Liver (tissue), 8 donors: ENCODE measurements at regions not wholly inside any gene's neighbourhood (a gene's known extent, or its start where the extent isn't known, plus 50 kb on each side); places are given as distances from the start of the nearest gene placed in this dataset.
A peak's percentile ranks its signal among the peaks of the same experiment; 100 is the strongest.
"Not testable (repeated sequence)": the region's sequence is repeated elsewhere in the genome, so short reads cannot be mapped to it uniquely, and the experiment has no call there.

Source experiments
- DNase-seq: peaks from one replicate; pipeline ENCODE4 v3.0.0-alpha.2; 2017; ENCODE audit warnings: low spot score
- H3K27ac ChIP-seq, 2 donors: one replicate each; pipeline ENCODE4 v1.7.0; 2013; ENCODE audit warnings: inconsistent platforms in 2 of 2, low read length in 2 of 2, control low read depth in 1 of 2, low read depth in 1 of 2, mild to moderate bottlenecking in 1 of 2
- H3K27me3 ChIP-seq, 4 donors: one replicate each; pipeline versions ENCODE4 v1.6.1 to v1.7.0; 2013; ENCODE audit warnings: low read length in 3 of 4, inconsistent platforms in 1 of 4, mild to moderate bottlenecking in 1 of 4, moderate library complexity in 1 of 4; ENCODE audit not compliant: control insufficient read depth in 4 of 4, insufficient read depth in 4 of 4
- H3K36me3 ChIP-seq, 4 donors: one replicate each; pipeline versions ENCODE4 v1.6.1 to v1.7.0; 2013; ENCODE audit warnings: low read length in 3 of 4, mild to moderate bottlenecking in 3 of 4, low read depth in 1 of 4, moderate library complexity in 1 of 4; ENCODE audit not compliant: control insufficient read depth in 4 of 4, insufficient read depth in 3 of 4
- H3K4me1 ChIP-seq, 4 donors: one replicate each; pipeline versions ENCODE4 v1.6.1 to v1.7.0; 2013; ENCODE audit warnings: low read length in 3 of 4, mild to moderate bottlenecking in 3 of 4, moderate library complexity in 1 of 4; ENCODE audit not compliant: control insufficient read depth in 4 of 4, insufficient read depth in 4 of 4
- H3K4me3 ChIP-seq, 3 donors: one replicate each; pipeline versions ENCODE4 v1.6.1 to v1.7.0; 2013; ENCODE audit warnings: low read length in 3 of 3, control low read depth in 1 of 3, low read depth in 1 of 3, mild to moderate bottlenecking in 1 of 3
- H3K9ac ChIP-seq, 2 donors: one replicate each; pipeline ENCODE4 v1.7.0; 2013; ENCODE audit warnings: low read length in 2 of 2, mild to moderate bottlenecking in 2 of 2, moderate library complexity in 2 of 2, control low read depth in 1 of 2, low read depth in 1 of 2
- H3K9me3 ChIP-seq, 4 donors: one replicate each; pipeline versions ENCODE4 v1.6.1 to v1.7.0; 2013; ENCODE audit warnings: low read length in 3 of 4; ENCODE audit not compliant: control insufficient read depth in 4 of 4
- EGR1 ChIP-seq, 2 donors: IDR thresholded peaks; 2 replicates each; pipeline ENCODE4 v1.6.1; 2016 to 2018; ENCODE audit warnings: antibody characterized with exemption in 2 of 2, low read depth in 2 of 2
- FOXA2 ChIP-seq: IDR thresholded peaks from 2 replicates; pipeline ENCODE4 v1.6.1; 2016; ENCODE audit warnings: antibody characterized with exemption
- GABPA ChIP-seq, 2 donors: IDR thresholded peaks in 1 of 2; conservative IDR thresholded peaks in 1 of 2; 2 replicates each; pipeline ENCODE4 v1.6.1; 2016; ENCODE audit warnings: antibody characterized with exemption in 2 of 2, mild to moderate bottlenecking in 1 of 2, moderate library complexity in 1 of 2
- HNF4A ChIP-seq, 2 donors: conservative IDR thresholded peaks; 2 replicates each; pipeline ENCODE4 v1.6.1; 2016; ENCODE audit warnings: antibody characterized with exemption in 2 of 2, mild to moderate bottlenecking in 2 of 2
- JUND ChIP-seq, 2 donors: IDR thresholded peaks; 2 replicates each; pipeline ENCODE4 v1.6.1; 2016; ENCODE audit warnings: antibody characterized with exemption in 2 of 2
- NR2F2 ChIP-seq: IDR thresholded peaks from 2 replicates; pipeline ENCODE4 v1.6.1; 2016; ENCODE audit warnings: antibody characterized with exemption
- RAD21 ChIP-seq, 2 donors: IDR thresholded peaks; 2 replicates each; pipeline ENCODE4 v1.6.1; 2016; ENCODE audit warnings: antibody characterized with exemption in 2 of 2, mild to moderate bottlenecking in 2 of 2
- RXRA ChIP-seq, 2 donors: IDR thresholded peaks; 2 replicates each; pipeline ENCODE4 v1.6.1; 2017 to 2018; ENCODE audit warnings: antibody characterized with exemption in 2 of 2, mild to moderate bottlenecking in 1 of 2
- SP1 ChIP-seq: IDR thresholded peaks from 2 replicates; pipeline ENCODE4 v1.6.1; 2018; ENCODE audit warnings: antibody characterized with exemption, mild to moderate bottlenecking
- TAF1 ChIP-seq: conservative IDR thresholded peaks from 2 replicates; pipeline ENCODE4 v1.6.1; 2016; ENCODE audit warnings: antibody characterized with exemption, mild to moderate bottlenecking
- YY1 ChIP-seq: IDR thresholded peaks from 2 replicates; pipeline ENCODE4 v1.6.1; 2016; ENCODE audit warnings: antibody characterized with exemption, mild to moderate bottlenecking
- WGBS: extraction: QIAGEN DNeasy Blood & Tissue Kit; methylation state at CpG from one replicate; pipeline ENCODE4 v1.1.7; 2013; 5-methylcytosine and 5-hydroxymethylcytosine counted together
- TF ChIP-seq, protein P1 (sequence below): fragments of 150-350 bp; IDR thresholded peaks from 2 replicates; pipeline ENCODE4 v1.5.1; 2017; ENCODE audit warnings: improper control_type of control experiment, low read depth, low read length; ENCODE audit not compliant: missing input control
- TF ChIP-seq, protein P2 (sequence below): IDR thresholded peaks from 2 replicates; pipeline ENCODE4 v1.6.1; 2016; ENCODE audit warnings: antibody characterized with exemption, mild to moderate bottlenecking
- TF ChIP-seq, protein P3 (sequence below): IDR thresholded peaks from 2 replicates; pipeline ENCODE4 v1.6.1; 2016; ENCODE audit warnings: antibody characterized with exemption
- TF ChIP-seq, protein P4 (sequence below): IDR thresholded peaks from 2 replicates; pipeline ENCODE4 v1.6.1; 2016; ENCODE audit warnings: antibody characterized with exemption
- donor health status: healthy.
- donor health status: healthy.
- donor health status: healthy.
- donor health status: healthy.
- donor health status: healthy.

DNA sequence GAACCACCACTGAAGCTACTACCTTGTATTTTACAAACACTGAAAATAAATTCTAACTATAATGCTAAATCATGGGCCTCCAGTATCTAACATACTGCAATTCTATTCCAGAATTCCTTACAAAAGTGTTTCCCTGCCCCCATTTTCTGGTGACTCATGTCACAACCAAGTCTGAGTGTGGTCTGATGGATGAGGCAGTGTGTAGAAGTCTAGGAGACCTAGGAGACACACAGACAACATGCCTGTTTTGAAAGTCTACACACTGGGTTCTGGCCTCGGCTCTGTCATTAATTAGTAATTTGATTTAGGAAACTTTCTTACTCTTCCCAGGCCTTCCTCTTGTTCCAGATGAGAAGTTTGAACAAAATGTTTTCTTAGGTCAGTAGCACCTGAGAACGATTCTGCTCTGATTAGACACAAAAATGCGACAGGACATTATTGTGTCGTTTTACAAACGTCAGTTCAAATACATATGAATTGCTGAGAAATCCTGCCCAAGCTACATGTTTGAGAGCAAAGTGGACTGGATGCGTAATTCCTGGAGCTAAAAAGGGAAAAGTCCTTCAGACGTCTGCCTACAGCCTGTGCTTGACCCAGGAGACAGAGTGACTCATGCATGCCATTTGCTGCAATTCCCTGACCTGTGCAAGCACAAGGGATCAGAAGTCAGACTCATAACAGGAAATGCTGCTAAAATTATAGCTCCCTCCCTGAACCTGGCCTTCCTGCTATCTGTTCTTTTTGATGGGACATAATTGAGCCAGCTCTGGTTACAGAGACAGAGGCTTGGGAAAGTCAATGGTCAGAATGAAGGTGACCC lies 494.4 kb downstream of the SOX11 start:
- H3K27ac ChIP-seq: no peak overlapping the region
- no peaks in the 10 kb centered on the region for H3K27me3 ChIP-seq
- 65% methylated on average over 7 of the region's 7 CpGs for whole genome bisulfite sequencing
- H3K36me3 ChIP-seq: no peaks in the 10 kb centered on the region
- H3K4me3 ChIP-seq: no peak overlapping the region
- peaks cover 0 to 8% (median 2%) of the 10 kb centered on the region in 4 donors for H3K4me1 ChIP-seq
- peaks cover 0 to 4% (median 0%) of the 10 kb centered on the region in 4 donors for H3K9me3 ChIP-seq
- DNase-seq: no peak
- no peak overlapping the region for H3K9ac ChIP-seq
- TF ChIP-seq, protein P1, sequence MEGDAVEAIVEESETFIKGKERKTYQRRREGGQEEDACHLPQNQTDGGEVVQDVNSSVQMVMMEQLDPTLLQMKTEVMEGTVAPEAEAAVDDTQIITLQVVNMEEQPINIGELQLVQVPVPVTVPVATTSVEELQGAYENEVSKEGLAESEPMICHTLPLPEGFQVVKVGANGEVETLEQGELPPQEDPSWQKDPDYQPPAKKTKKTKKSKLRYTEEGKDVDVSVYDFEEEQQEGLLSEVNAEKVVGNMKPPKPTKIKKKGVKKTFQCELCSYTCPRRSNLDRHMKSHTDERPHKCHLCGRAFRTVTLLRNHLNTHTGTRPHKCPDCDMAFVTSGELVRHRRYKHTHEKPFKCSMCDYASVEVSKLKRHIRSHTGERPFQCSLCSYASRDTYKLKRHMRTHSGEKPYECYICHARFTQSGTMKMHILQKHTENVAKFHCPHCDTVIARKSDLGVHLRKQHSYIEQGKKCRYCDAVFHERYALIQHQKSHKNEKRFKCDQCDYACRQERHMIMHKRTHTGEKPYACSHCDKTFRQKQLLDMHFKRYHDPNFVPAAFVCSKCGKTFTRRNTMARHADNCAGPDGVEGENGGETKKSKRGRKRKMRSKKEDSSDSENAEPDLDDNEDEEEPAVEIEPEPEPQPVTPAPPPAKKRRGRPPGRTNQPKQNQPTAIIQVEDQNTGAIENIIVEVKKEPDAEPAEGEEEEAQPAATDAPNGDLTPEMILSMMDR: no peak
- TF ChIP-seq RAD21 (IDR thresholded peaks at IDR 0.05) (peak in 1 of 2 donors; percentile 15), FOXA2 (no peak), JUND (IDR thresholded peaks at IDR 0.05) (peak; percentile 65 to 91), GABPA (IDR thresholded peaks at IDR 0.05 in 1 of 2, conservative IDR thresholded peaks at IDR 0.05 in 1 of 2) (no peak), NR2F2 (peak; percentile 97), HNF4A (conservative IDR thresholded peaks at IDR 0.05) (peak in 1 of 2 donors; percentile 17), SP1 (peak; percentile 27), RXRA (IDR thresholded peaks at IDR 0.05) (peak; percentile 40 to 74), EGR1 (IDR thresholded peaks at IDR 0.05; ENCODE audit: low read depth in 2 of 2) (no peak)
- TF ChIP-seq, protein P2, sequence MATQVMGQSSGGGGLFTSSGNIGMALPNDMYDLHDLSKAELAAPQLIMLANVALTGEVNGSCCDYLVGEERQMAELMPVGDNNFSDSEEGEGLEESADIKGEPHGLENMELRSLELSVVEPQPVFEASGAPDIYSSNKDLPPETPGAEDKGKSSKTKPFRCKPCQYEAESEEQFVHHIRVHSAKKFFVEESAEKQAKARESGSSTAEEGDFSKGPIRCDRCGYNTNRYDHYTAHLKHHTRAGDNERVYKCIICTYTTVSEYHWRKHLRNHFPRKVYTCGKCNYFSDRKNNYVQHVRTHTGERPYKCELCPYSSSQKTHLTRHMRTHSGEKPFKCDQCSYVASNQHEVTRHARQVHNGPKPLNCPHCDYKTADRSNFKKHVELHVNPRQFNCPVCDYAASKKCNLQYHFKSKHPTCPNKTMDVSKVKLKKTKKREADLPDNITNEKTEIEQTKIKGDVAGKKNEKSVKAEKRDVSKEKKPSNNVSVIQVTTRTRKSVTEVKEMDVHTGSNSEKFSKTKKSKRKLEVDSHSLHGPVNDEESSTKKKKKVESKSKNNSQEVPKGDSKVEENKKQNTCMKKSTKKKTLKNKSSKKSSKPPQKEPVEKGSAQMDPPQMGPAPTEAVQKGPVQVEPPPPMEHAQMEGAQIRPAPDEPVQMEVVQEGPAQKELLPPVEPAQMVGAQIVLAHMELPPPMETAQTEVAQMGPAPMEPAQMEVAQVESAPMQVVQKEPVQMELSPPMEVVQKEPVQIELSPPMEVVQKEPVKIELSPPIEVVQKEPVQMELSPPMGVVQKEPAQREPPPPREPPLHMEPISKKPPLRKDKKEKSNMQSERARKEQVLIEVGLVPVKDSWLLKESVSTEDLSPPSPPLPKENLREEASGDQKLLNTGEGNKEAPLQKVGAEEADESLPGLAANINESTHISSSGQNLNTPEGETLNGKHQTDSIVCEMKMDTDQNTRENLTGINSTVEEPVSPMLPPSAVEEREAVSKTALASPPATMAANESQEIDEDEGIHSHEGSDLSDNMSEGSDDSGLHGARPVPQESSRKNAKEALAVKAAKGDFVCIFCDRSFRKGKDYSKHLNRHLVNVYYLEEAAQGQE: no peak

DNA sequence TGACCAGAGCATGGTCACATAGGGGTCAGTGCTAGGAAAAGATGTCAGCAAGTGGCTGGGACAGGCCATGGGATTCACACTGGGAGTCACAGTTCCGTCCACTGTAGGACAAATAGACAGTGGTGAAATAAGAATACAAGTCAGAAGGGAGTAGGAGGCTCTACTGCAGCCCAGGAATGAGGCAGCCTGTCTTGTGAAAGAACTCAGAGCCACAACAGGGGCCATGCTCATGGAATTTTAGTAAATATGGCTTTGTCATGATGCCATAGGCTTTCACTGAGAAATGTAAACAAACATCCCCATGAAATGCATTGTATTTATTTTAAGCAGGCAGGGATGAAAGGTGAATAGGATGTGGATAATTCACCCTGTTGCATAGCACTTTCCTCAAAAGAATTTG lies 504.3 kb downstream of the SOX11 start:
- no peak for DNase-seq
- H3K9ac ChIP-seq: no peak overlapping the region
- H3K9me3 ChIP-seq: no peaks in the 10 kb centered on the region
- TF ChIP-seq RAD21 (IDR thresholded peaks at IDR 0.05) (no peak), EGR1 (IDR thresholded peaks at IDR 0.05; ENCODE audit: low read depth in 2 of 2) (no peak), SP1 (no peak), RXRA (IDR thresholded peaks at IDR 0.05) (no peak), GABPA (IDR thresholded peaks at IDR 0.05 in 1 of 2, conservative IDR thresholded peaks at IDR 0.05 in 1 of 2) (no peak), YY1 (no peak), TAF1 (no peak), HNF4A (conservative IDR thresholded peaks at IDR 0.05) (no peak), FOXA2 (no peak)
- TF ChIP-seq, protein P3, sequence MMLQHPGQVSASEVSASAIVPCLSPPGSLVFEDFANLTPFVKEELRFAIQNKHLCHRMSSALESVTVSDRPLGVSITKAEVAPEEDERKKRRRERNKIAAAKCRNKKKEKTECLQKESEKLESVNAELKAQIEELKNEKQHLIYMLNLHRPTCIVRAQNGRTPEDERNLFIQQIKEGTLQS: no peak
- TF ChIP-seq, protein P4, sequence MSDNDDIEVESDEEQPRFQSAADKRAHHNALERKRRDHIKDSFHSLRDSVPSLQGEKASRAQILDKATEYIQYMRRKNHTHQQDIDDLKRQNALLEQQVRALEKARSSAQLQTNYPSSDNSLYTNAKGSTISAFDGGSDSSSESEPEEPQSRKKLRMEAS: no peak
- TF ChIP-seq, protein P2: no peak
- H3K27ac ChIP-seq: no peak overlapping the region
- no peaks in the 10 kb centered on the region for H3K4me1 ChIP-seq
- H3K27me3 ChIP-seq: no peaks in the 10 kb centered on the region
- no peaks in the 10 kb centered on the region for H3K36me3 ChIP-seq
- no peak overlapping the region for H3K4me3 ChIP-seq
- WGBS: 85% methylated on average over 1 of the region's 1 CpG

DNA sequence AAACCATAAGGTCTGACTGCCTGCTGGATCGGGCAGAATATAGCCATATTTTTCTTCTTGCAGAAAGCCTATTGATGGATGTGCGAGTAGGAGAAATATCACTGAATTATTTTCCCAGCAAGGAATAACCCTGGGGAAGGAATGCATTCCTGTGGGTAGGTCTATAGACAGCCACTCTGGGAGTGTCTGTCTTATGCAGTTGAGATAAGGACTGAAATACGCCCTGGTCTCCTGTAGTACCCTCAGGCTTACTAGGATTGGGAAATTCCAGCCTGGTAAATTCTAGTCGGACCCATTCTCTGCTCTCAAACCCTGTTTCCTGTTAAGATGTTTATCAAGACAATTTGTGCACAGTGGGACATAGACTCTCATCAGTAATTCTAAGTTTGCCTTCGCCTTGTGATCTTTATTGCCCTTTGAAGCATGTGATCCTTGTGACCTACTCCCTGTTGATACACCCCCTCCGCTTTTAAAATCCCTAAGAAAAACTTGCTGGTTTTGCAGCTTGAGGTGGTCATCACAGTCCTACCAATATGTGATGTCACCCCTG lies 506.3 kb downstream of the SOX11 start:
- H3K4me1 ChIP-seq, H3K4me3 ChIP-seq, H3K27ac ChIP-seq, H3K9ac ChIP-seq, DNase-seq, H3K9me3 ChIP-seq, H3K36me3 ChIP-seq, H3K27me3 ChIP-seq: not testable (repeated sequence)
- 88% methylated on average over 6 of the region's 6 CpGs for WGBS
